GM19372 (cell line): ENCODE measurements at regions not wholly inside any gene's neighbourhood (a gene's known extent, or its start where the extent isn't known, plus 50 kb on each side); places are given as distances from the start of the nearest gene placed in this dataset.
"Not testable (repeated sequence)": the region's sequence is repeated elsewhere in the genome, so short reads cannot be mapped to it uniquely, and the experiment has no call there.

ENCODE experiments used
- ATAC-seq: cut with Tn5 transposase; IDR thresholded peaks from one replicate; pipeline ENCODE4 v1.9.1; 2021; ENCODE audit warnings: mild to moderate bottlenecking, low read depth, moderate library complexity; ENCODE audit not compliant: unreplicated experiment

DNA sequence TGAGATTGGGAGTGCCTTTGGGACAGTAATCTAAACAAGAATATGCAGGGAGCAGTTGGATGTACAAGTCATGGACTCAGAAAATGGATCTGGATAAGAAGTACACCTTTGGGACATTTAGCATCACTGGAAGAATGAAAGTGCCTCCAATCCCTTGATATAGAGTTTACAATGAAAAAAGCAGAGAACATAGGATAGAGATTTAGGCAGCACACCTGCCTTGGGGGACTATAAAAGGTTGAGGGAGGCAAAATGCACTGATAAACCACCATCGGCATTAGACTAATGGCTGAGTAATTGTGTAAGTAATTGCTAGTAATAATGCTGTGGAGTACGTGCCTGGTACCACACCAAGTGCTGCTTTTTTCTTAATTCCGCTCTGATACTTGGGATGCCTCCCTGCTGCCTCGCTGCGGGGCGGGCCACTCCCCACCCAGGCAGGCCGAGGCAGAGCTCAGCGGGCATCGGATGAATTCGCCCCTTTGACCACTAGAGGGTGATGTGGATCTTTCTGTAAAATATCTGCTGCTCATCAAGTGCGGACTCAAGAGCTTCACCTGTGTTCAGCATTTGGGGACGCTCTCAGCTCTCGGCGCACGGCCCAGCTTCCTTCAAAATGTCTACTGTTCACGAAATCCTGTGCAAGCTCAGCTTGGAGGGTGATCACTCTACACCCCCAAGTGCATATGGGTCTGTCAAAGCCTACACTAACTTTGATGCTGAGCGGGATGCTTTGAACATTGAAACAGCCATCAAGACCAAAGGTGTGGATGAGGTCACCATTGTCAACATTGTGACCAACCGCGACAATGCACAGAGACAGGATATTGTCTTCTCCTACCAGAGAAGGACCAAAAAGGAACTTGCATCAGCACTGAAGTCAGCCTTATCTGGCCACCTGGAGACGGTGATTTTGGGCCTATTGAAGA, 99.9 kb downstream of the ANKRD18B start:
- ATAC-seq, result peak; percentile 71

DNA sequence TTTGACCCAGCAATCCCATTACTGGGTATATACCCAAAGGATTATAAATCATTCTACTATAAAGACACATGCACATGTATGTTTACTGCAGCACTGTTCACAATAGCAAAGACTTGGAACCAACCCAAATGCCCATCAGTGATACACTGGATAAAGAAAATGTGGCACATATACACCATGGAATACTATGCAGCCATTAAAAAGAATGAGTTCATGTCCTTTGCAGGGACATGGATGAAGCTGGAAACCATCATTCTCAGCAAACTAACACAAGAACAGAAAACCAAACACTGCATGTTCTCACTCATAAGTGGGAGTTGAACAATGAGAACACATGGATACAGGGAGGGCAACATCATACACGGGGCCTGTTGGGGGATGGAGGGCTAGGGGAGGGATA, 104.3 kb downstream of the ANKRD18B start:
- not testable (repeated sequence) for ATAC-seq

DNA sequence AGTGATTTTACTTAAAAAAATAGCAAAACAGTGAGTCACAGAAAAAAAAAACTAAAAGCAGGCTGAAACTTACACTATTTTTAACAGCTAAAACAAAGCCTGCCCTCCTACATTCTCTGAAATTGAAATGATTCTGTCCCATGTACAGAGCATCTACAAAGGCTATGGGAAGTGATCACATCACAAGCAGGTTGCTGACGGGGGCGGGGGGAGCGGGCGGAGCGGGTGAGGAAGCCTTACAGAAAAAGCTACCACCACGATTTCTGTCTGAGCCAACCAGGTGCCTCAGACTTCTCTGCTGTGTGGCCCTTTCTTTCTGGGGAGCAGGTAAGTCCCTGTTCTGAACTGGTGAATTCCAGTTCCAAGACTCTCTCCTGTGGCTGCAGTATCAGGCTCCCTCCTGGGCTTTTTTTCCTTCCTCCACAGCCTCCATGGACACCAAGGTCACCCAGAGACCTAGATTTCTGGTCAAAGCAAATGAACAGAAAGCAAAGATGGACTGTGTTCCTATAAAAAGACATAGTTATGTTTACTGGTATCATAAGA, 104.9 kb downstream of the ANKRD18B start:
- no peak for ATAC-seq

DNA sequence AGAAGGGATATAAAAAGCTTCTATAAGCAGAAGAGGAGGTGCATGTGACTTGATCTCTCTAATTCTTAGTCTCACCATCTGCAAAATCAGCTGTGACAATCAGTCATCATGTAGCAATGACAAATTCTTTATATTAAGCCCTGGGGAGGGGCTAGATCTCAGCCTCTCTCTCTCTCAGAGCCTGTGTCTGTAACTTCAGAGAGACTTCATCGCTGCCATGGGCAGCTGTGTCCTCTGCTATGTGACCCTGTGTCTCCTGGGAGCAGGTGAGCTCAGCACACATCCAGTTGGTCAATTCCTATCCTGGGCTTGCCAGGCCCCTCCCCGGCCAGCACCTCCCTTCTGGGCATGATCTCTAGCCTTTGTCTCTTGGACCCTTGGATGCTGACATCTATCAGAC, 109.6 kb downstream of the ANKRD18B start:
- no peak for ATAC-seq

DNA sequence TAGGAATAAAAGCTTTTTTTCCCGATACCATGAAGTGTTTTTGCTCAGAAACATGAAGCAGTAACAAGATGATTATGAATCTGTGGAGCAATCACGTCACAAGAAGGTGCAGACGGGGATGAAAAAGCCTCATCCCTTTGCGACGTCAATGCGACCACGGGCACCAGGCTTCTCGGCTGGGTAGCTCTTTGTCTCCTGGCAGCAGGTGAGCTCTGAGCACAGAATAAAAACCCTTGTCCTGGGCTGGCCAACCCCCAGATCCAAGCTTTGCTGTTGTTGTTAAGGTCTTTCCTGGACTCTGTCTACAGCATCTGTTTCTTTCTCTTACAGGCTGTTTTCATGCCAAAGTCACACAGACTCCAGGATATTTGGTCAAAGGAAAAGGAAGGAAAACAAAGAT, 113.8 kb downstream of the ANKRD18B start:
- no peak for ATAC-seq

DNA sequence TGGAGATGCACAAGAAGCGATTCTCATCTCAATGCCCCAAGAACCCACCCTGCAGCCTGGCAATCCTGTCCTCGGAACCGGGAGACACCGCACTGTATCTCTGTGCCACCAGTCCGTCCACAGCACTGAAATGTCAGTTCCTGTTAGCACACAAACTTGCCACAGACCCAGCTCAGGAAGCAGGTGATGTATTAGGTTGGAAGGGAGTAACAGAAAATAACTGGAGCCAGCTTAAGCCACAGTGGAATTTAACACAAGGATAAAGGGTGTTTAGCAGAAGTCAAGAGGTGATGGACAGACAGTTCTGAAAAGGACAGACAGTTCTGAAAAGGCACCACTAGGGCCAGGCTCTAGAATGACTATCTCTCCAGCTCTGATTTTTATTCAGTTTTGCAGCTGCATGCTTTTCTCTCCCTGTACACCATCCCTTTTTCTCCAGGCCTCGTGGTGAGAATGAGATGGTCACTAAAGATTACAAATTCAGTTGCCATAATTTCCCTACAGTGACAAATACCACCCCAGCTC, 114.4 kb downstream of the ANKRD18B start:
- no peak for ATAC-seq

DNA sequence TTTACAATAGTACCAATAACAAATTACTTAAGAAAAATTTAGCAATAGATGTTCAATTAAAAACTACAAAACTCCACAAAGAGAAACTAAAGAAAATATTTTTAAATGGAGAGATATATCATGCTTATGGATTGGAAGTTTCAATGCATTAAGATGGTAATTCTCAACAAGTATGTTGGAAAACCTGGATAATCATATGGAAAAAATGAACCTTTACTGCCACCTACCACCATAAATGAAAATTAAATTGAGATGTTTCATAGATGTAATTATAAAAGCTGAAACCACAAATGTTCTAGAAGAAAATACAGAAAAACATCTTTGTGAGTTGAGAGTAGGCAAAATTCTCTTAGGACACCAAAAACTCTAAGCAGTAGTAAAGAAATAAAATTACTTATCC, 121.7 kb downstream of the ANKRD18B start:
- ATAC-seq, result no peak

DNA sequence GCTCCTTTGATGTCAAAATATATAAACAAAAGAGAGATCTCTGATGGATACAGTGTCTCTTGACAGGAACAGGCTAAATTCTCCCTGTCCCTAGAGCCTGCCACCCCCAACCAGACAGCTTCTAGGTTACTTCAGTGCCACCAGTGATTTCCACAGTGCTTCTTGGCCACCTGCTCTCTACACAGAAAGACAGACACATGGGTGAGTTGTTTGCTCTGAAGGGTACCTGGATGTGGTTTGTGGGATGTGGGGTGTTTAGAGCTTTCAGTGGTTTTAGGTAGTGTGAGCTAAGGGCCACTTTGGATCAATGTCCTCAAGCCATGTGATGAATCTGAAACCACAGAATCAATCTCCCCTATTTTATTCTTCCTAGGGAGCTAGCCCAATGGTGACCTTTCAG, 125.4 kb downstream of the ANKRD18B start:
- no peak for ATAC-seq

DNA sequence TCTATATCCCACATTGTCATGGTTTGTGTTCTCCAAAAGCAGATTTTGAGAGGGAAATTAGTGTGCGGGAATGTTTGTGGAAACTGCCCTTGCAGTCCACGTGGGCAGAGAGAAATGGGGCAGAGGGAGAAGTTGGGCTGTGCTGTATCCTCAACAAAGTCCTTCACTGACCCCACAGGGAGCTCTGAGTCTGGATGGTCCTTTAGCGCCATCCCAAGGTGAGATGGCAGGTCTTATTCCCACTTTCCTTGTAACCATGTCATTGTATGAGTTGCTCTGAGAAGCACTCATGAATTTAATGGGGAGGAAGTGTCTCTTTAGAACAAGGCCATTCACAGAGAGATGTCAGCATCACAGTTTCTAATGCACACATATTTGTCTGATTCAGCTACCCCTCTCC, 127.1 kb downstream of the ANKRD18B start:
- ATAC-seq, result no peak

DNA sequence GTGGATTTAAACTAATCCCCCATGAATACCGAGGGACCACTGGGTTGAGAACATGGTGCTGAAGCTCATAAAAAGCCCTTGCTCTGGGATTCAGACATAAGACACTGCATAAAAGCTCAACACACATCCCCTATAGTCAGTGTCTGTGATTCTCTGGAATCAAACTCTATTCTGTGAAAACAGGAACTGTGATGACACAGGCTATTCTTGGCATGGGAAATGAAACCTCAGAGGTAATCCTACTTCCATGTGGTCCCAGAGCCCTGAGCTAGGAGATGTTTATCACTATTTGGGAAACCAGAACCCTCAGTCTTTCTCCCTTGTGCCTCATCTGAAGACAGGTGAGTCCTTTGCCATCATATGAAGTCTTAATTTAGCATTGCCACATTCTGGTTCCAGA, 135.4 kb upstream of the PRSS3 start:
- no peak for ATAC-seq

DNA sequence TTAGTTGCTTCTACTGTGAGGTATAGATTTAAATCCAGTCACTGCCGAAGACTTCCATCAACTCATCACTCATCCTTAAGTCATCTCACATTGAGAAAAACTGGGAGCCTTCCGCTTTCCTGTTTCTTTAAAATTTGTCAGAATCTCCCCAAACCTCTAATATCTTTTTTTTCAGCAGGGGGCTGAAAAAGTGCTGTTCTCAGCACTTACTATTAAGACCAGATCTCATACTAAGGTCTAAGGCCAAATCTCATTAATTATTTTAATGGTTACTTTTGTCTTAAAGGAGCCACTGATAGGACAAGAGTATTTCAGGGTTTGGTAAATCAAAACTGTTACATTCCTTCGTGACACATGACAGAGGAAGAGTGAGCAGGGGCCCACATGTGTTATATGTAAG, 134.6 kb upstream of the PRSS3 start:
- no peak for ATAC-seq

DNA sequence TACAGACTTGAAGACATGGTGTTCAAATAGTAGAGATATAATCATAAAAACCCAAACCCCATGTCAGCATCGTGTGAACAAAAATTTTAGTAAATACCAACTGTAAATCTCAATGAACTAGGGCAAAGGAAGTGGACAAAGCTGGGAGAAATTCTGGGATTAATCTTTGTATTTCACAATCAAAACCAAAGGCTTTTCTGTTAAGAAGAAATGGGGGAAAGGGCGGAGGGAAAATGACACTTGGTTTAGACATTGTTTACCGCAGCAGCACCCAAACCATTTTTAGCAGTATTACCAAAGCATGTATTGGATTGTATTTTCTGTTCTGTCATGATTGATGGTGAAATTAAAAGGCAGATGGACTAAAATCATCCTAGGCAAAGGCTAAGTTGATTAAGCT, 134.2 kb upstream of the PRSS3 start:
- ATAC-seq, result no peak

DNA sequence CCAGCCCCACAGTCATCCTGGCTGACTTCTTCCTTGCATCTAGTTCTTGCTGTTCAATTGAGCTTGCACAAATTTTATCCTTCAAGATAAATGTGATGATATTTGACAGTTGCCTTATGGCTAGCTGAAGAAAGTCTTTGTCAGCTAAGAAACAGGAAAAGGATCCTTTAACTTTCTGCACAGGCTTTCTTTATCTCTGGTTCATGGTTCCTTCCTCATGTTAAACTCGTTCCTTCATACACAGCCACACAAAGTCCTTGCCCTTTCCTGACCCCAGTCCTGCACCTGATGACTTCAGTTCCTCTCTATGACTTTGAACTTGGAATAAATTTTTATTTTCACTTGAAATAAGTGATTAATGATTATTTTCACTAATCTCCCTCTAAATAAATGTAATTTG, 132.5 kb upstream of the PRSS3 start:
- ATAC-seq, result no peak

DNA sequence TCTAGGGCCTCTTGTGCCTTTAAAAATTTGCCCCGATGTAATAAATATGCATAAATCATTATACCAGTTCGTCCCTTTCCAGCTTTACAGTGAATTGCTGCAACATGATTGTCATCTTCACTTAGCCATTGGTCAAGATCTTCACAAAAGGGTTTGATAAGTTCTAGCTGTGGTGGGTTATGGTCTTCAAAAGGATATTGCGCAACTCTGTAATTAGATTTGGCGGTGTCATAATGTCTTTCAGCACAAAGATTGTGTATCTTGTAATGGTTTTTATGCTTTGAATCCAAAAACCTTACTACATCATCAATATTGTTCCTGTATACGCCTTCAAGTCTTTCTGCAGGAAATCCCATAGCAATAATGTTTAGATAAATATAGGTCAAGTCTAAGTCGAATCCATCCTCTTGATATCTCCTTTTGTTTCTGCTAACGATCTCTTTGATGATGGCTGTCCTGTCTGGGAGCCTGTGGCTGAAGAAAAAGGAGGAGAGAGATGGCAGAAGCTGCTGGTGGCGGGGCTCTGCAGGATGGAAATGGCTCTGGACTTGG, 119.1 kb upstream of the PRSS3 start:
- not testable (repeated sequence) for ATAC-seq

DNA sequence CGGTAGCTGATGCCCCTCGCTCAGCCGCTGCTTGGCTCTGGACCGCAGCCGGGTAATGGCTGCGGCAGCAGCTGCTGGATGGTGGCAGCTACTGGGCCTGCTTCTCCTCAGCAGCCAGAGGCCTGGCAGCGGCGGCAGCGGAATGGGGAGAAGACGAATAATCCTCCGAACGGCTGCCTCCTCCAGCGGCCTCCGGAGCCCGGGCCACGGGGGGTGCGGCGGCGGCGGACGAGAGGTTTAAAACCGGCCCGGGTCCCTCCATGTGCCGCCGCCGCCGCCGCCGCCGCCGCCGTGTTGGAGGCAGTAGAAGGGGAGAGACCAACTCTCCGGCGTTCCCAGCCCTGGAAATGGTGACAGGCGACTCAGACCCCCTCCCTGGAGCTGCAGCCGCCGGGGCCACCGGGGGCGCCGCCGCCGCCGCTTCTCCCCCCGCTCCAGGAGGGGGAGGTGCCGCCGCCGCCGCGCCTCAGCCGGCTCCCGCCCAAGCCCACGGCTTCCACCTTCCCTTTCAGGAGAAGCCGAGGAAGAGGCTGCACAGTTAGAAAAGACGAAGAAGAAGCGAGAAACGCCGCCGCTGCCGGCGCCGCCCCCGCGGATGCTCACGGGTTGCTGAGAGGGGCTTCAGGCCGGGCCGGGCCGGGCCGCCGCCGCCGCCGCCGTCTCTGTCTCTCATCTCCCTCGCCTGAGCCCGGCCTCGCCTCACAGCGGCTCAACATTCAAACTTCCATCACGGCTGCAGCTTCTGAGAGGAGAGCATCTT, 118.4 kb upstream of the PRSS3 start:
- no peak for ATAC-seq

DNA sequence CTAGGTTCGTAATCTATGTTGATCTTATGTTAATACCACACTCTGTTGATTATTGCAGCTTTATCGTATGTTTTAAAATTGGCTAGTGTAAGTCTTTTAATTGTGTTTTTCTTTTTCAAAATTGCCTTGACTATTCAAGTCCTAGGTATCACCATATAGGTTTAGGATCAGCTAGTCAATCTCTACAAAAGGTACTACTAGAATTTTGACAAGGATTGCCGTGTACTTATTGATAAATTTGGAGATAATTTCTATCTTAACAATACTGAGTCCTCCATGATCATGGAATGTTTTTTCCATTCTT, 117.9 kb upstream of the PRSS3 start:
- no peak for ATAC-seq

DNA sequence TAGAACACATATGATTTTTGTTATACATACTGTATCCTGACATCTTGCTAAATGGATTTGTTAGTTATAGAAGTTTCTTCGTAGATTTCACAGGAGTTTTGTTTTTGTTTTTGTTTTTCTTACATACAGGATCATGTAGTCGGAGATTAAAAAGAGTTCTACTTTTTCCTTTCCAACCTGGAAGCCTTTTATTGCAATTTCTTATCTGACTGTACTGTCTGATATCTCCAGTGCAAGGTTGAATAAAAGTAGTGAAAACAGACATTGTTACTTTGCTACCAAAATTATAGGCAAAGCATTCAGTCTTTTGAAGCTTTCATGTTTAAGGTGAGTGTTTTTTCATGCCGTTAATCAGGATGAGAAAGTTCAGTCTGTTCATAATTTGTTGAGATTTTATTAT, 117.4 kb upstream of the PRSS3 start:
- ATAC-seq, result no peak

DNA sequence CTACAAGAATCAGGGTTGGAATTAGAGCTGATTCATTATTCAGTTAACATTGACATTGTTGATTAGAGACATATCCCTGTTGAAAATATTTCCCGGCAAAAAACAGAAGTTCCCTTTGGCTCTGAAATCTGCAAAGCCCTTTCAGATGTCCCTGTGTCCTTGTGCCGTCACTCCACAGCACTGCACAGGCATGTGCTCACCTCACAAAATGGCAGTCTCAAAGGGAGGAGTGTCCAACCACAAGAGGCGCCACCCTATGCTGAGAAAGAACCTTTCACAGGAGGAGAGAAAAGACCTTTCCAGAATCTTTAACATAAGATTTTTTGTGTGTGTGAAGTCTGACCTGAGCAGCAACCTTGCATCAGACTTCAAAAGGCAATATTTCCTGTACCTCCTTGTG, 112.8 kb upstream of the PRSS3 start:
- no peak for ATAC-seq

DNA sequence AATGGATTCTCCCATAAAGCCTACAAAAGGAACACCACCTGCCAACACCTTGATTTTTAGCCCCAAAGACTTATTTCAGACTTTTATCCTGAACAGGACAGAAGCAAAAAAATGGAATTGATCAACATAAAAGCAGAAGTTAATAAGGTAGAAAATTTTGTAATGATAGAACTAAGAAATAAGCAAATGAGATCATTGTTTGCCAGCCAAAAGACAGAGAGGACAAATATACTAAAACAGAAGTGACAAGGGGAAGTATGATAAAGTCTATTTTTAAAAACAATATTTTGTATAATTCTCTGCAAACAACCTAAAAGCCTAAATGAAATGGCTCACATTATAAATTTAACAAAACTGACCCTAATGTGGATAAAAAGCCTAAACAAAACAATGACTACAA, 110.5 kb upstream of the PRSS3 start:
- ATAC-seq, result no peak

DNA sequence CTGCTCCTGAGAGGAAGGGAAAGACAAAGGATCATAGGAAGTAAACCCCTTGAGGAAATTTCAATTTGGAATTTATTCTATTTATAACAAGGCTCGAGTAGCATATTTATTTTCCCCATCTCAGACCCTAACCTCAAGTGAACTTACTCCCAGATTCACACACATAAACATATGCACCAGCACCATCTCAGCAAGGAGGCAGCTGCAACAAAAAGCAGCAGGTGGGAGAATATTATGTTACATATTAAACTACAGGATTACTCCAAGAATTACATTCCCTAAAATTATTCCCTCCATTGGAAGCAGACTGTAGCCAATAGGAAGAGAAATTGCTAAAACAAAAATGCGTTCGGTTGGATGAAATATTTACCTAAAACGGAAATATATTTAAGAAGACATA, 108.4 kb upstream of the PRSS3 start:
- ATAC-seq, result no peak

DNA sequence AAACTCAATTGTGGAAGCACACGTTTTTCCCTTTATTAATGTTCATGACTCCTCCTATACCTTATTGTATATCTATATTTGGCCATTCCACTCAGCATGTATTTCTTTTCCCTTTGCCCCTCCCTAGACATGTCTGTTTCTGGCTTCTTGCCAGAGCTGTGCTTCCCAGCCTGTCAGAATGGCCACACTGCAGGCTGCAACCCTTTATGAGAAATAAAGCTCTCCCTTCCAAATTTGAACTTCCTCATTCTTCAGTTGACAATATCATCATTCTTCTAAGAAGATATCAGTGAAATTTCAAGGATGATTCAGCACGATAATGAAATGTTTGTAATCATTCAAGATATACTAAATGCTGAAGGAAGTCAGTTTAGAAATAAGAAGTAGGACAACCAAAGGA, 107.6 kb upstream of the PRSS3 start:
- no peak for ATAC-seq
